Stomach (tissue), 8 donors: ENCODE measurements at regions not wholly inside any gene's neighbourhood (a gene's known extent, or its start where the extent isn't known, plus 50 kb on each side); places are given as distances from the start of the nearest gene placed in this dataset.

ENCODE experiments used
- DNase-seq, 2 donors: peaks; one replicate each; pipeline versions ENCODE4 v3.0.0 to v3.0.0-alpha.2; 2013 to 2019
- H3K27ac ChIP-seq, 5 donors: fragments of 200-600 bp in 4 of 5; sonication (generic) in 4 of 5; one replicate each; pipeline ENCODE4 v1.5.1; 2013 to 2019; ENCODE audit warnings: mild to moderate bottlenecking in 1 of 5, moderate library complexity in 1 of 5
- H3K27me3 ChIP-seq, 3 donors: fragments of 200-600 bp; sonication (generic); one replicate each; pipeline ENCODE4 v1.5.1; 2017 to 2019; ENCODE audit warnings: mixed run types in 1 of 3
- H3K36me3 ChIP-seq, 4 donors: fragments of 200-600 bp; sonication (generic); 1 replicate in 3 of 4; 2 replicates in 1 of 4; pipeline ENCODE4 v1.5.1; 2016 to 2019
- H3K4me1 ChIP-seq, 4 donors: fragments of 200-600 bp; sonication (generic); one replicate each; pipeline ENCODE4 v1.5.1; 2016 to 2019
- H3K4me3 ChIP-seq, 4 donors: fragments of 200-600 bp; sonication (generic) in 3 of 4; one replicate each; pipeline ENCODE4 v1.5.1; 2016 to 2019; ENCODE audit warnings: mild to moderate bottlenecking in 1 of 4
- H3K9me3 ChIP-seq, 4 donors: fragments of 200-600 bp; sonication (generic); one replicate each; pipeline ENCODE4 v1.5.1; 2016 to 2019
- EP300 ChIP-seq: sonication (generic); formaldehyde crosslinking; IDR thresholded peaks from one replicate; pipeline ENCODE4 v1.6.1; 2017; ENCODE audit warnings: antibody characterized with exemption
- POLR2A ChIP-seq, 4 donors: fragments of 450-650 bp; IDR thresholded peaks; one replicate each; pipeline ENCODE4 v1.6.1; 2016; ENCODE audit warnings: antibody characterized with exemption in 4 of 4, control low read depth in 2 of 4, mild to moderate bottlenecking in 1 of 4, moderate library complexity in 1 of 4
- POLR2AphosphoS5 ChIP-seq, 3 donors: sonication (generic); formaldehyde crosslinking; IDR thresholded peaks; one replicate each; pipeline ENCODE4 v1.6.1; 2016; ENCODE audit warnings: antibody characterized with exemption in 3 of 3
- WGBS, 5 donors: extraction: QIAGEN DNeasy Blood & Tissue Kit in 3 of 5; methylation state at CpG; one replicate each; pipeline versions ENCODE4 v1.1.5 to v1.1.7; 2013 to 2018; 5-methylcytosine and 5-hydroxymethylcytosine counted together
- intact Hi-C: fragments of 100-400 bp; cut with DNase I; formaldehyde crosslinking; loops from one replicate; pipeline ENCODE4 v1.15.1; 2023; ENCODE audit warnings: low total_unique reads
- TF ChIP-seq, protein P1 (sequence below), 7 experiments: fragments of 450-650 bp in 4 of 7; fragments of 200-600 bp in 3 of 7; sonication (generic) in 3 of 7; IDR thresholded peaks; one replicate each; pipeline ENCODE4 v1.5.1; 2016 to 2019; ENCODE audit warnings: antibody characterized with exemption in 7 of 7, control low read depth in 2 of 7, mild to moderate bottlenecking in 1 of 7
- donor health status: healthy with polysubstance abuse.
- donor health status: Bipolar disorder and iron deficiency.
- donor health status: healthy.

DNA sequence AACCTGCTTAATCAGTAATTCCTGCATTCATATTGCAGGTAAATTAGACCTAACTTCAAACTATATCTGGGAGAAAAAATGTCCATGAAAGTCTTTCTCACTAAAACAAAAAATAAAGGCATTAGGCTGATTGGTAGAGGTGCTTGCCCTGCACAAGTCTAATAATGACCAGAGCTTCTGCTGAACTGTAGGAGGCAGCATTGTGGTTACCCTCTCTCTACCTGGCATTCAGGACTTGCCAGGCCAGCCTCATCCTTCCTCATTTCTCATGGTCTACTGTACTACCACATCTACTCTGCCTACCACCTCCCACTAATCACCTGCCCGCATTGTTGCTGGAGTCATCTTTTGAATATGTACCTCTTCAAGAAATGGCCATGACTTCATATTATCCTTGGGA, 60.8 kb upstream of the KRTAP11-1 start:
- H3K4me1 ChIP-seq, result no peaks in the 10 kb centered on the region
- H3K4me3 ChIP-seq, result no peak overlapping the region
- no peaks in the 10 kb centered on the region for H3K27me3 ChIP-seq
- peaks cover 0 to 18% (median 0%) of the 10 kb centered on the region in 4 donors for H3K9me3 ChIP-seq
- H3K36me3 ChIP-seq, result no peaks in the 10 kb centered on the region
- no peak for TF ChIP-seq POLR2A (IDR thresholded peaks at IDR 0.05)
- TF ChIP-seq, protein P1, sequence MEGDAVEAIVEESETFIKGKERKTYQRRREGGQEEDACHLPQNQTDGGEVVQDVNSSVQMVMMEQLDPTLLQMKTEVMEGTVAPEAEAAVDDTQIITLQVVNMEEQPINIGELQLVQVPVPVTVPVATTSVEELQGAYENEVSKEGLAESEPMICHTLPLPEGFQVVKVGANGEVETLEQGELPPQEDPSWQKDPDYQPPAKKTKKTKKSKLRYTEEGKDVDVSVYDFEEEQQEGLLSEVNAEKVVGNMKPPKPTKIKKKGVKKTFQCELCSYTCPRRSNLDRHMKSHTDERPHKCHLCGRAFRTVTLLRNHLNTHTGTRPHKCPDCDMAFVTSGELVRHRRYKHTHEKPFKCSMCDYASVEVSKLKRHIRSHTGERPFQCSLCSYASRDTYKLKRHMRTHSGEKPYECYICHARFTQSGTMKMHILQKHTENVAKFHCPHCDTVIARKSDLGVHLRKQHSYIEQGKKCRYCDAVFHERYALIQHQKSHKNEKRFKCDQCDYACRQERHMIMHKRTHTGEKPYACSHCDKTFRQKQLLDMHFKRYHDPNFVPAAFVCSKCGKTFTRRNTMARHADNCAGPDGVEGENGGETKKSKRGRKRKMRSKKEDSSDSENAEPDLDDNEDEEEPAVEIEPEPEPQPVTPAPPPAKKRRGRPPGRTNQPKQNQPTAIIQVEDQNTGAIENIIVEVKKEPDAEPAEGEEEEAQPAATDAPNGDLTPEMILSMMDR (IDR thresholded peaks at IDR 0.05), result no peak
- TF ChIP-seq POLR2AphosphoS5 (IDR thresholded peaks at IDR 0.05), result no peak
- TF ChIP-seq EP300, result no peak
- WGBS, 5 donors, result 88 to 100% (median 100%) methylated on average over 1 of the region's 1 CpG
- intact Hi-C loops, result no loop called here
- H3K27ac ChIP-seq, result no peak overlapping the region
- no peak for DNase-seq

DNA sequence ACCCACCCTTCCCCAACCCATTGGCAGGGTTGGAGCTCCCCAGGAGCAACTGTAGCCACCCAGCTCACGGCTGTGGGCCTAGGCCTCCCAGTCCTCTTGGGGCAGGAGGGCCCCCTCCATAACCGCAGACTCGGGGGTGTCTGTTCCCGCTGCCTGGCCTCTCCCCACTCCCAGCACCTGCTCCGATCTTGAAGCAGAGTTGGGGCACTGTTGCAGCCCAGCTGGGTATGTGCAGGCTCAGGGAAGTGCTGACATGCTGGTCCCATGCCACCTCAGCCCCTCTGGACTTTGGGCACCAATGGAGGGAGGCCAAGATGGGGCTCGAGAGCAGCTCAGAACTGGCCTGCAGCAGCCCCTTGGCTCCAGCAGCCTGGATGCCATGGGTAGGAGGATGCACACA, 54.8 kb upstream of the KRTAP11-1 start:
- Histone ChIP-seq H3K9me3 (peaks cover 0 to 29% (median 17%) of the 10 kb centered on the region in 4 donors), H3K36me3 (no peaks in the 10 kb centered on the region), H3K27ac (no peak overlapping the region), H3K4me1 (no peaks in the 10 kb centered on the region), H3K27me3 (no peaks in the 10 kb centered on the region), H3K4me3 (no peak overlapping the region)
- DNase-seq, result no peak
- TF ChIP-seq POLR2AphosphoS5 (IDR thresholded peaks at IDR 0.05), result no peak
- intact Hi-C loops, result no loop called here
- 67 to 86% (median 83%) methylated on average over 6 of the region's 6 CpGs; no CpG with 5 or more reads in 1 of the 5 donors for WGBS, 5 donors

- DNase-seq, result no peak
- Histone ChIP-seq H3K27ac (no peak overlapping the region), H3K4me3 (no peak overlapping the region), H3K27me3 (no peaks in the 10 kb centered on the region), H3K9me3 (peaks cover 0 to 29% (median 17%) of the 10 kb centered on the region in 4 donors), H3K36me3 (no peaks in the 10 kb centered on the region), H3K4me1 (no peaks in the 10 kb centered on the region)
- 73 to 100% (median 87%) methylated on average over 3 to 4 of the region's 4 CpGs for WGBS, 5 donors
- no peak for TF ChIP-seq POLR2A (IDR thresholded peaks at IDR 0.05)
- TF ChIP-seq EP300, result no peak
- TF ChIP-seq, protein P1 (IDR thresholded peaks at IDR 0.05), result no peak
- no peak for TF ChIP-seq POLR2AphosphoS5 (IDR thresholded peaks at IDR 0.05)
- intact Hi-C loops, result no loop called here
Observed at GRCh38 chr21:30935889-30936168, 54.4 kb upstream of the KRTAP11-1 start.

DNA sequence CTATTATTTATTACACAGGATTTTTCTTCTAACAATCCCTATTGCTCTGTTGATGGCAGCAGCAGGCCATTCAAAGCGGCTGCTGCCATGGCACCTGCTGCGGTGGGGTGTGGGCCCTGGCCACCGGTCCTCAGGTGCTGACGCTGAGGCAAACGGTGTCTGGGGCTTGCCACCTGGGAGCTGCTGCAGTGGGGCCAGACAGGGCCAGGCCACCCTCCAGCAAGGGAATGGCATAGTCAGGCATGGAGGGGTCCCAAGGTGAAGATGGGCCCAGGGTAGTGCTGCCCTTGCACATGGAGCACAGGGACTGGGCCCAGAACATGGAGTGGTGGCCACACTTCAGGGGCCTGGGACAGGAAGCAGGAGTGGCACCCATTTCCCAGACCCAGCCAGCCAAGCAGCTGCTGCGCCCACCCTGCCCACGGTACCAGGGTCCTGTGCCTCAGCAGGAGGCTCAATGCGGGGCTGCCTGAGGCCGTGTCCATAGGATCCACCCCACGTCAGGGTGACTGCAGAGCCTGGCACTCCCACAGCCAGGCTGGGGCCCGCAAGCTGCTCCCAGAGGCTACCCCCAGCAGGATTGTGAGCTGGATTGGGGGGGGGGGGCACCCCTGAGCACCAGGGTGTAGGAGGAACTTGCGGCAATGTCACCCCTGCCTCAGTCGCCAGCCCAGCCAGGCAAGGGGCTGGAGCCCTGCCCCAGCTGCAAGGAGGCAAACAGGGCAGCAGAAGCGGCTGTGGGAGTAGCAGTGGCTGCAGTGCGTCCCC, 53.9 kb upstream of the KRTAP11-1 start:
- H3K4me3 ChIP-seq, result no peak overlapping the region
- H3K9me3 ChIP-seq, result peaks cover 0 to 29% (median 17%) of the 10 kb centered on the region in 4 donors
- H3K4me1 ChIP-seq, result no peaks in the 10 kb centered on the region
- no peaks in the 10 kb centered on the region for H3K36me3 ChIP-seq
- DNase-seq, result no peak
- no peaks in the 10 kb centered on the region for H3K27me3 ChIP-seq
- 91 to 96% (median 94%) methylated on average over 6 to 15 of the region's 15 CpGs for WGBS, 5 donors
- H3K27ac ChIP-seq, result no peak overlapping the region
- intact Hi-C loops, result no loop called here
- no peak for TF ChIP-seq EP300

- Histone ChIP-seq H3K36me3 (no peaks in the 10 kb centered on the region), H3K27me3 (no peaks in the 10 kb centered on the region), H3K4me1 (no peaks in the 10 kb centered on the region), H3K27ac (no peak overlapping the region), H3K9me3 (peaks cover 0 to 41% (median 19%) of the 10 kb centered on the region in 4 donors), H3K4me3 (no peak overlapping the region)
- TF ChIP-seq, protein P1 (IDR thresholded peaks at IDR 0.05), result no peak
- TF ChIP-seq POLR2AphosphoS5 (IDR thresholded peaks at IDR 0.05) (no peak), EP300 (no peak), POLR2A (IDR thresholded peaks at IDR 0.05) (no peak)
- WGBS, 5 donors, result 88 to 94% (median 89%) methylated on average over 3 of the region's 3 CpGs
- DNase-seq, result no peak
- intact Hi-C loops, result no loop called here
Observed at GRCh38 chr21:30932686-30933085, 51.3 kb upstream of the KRTAP11-1 start.
